BE2C (cell line): ENCODE measurements at regions not wholly inside any gene's neighbourhood (a gene's known extent, or its start where the extent isn't known, plus 50 kb on each side); places are given as distances from the start of the nearest gene placed in this dataset.

ENCODE experiments used
- DNase-seq: peaks from one replicate; pipeline ENCODE4 v3.0.0-alpha.2; 2020
- H3K27me3 ChIP-seq: fragments of 250-450 bp; sonication (Bioruptor Pico); 2 replicates; pipeline ENCODE4 v1.5.1; 2020; ENCODE audit warnings: mild to moderate bottlenecking
- H3K36me3 ChIP-seq: fragments of 250-450 bp; sonication (Bioruptor Pico); 2 replicates; pipeline ENCODE4 v1.5.1; 2020; ENCODE audit warnings: mild to moderate bottlenecking
- H3K4me1 ChIP-seq: fragments of 250-450 bp; sonication (Bioruptor Pico); 2 replicates; pipeline ENCODE4 v1.5.1; 2020
- H3K4me3 ChIP-seq: 2 replicates; pipeline ENCODE4 v1.5.1; 2011; ENCODE audit warnings: low read depth, low read length
- H3K9me3 ChIP-seq: fragments of 250-450 bp; sonication (Bioruptor Pico); 2 replicates; pipeline ENCODE4 v1.5.1; 2020
- CTCF ChIP-seq: IDR thresholded peaks from 2 replicates; pipeline ENCODE4 v1.5.1; 2012; ENCODE audit warnings: mild to moderate bottlenecking, low read depth, low read length

- H3K27me3 ChIP-seq, result peaks cover 18% of the 10 kb centered on the region
- H3K36me3 ChIP-seq, result no peaks in the 10 kb centered on the region
- H3K4me1 ChIP-seq, result no peaks in the 10 kb centered on the region
- no peak for TF ChIP-seq CTCF
- no peak overlapping the region for H3K4me3 ChIP-seq
- DNase-seq, result no peak
- H3K9me3 ChIP-seq, result no peaks in the 10 kb centered on the region
Observed at GRCh38 chr2:238568455-238569440, 142.0 kb downstream of the ASB1 start.

GRCh38 chr2:238569507-238570195 is 142.9 kb downstream of the ASB1 start:
- Histone ChIP-seq H3K27me3 (peaks cover 11% of the 10 kb centered on the region), H3K4me3 (no peak overlapping the region), H3K9me3 (no peaks in the 10 kb centered on the region), H3K36me3 (no peaks in the 10 kb centered on the region), H3K4me1 (no peaks in the 10 kb centered on the region)
- TF ChIP-seq CTCF, result no peak
- no peak for DNase-seq

GRCh38 chr2:238570391-238570790 is 143.7 kb downstream of the ASB1 start:
- peaks cover 15% of the 10 kb centered on the region for H3K27me3 ChIP-seq

GRCh38 chr2:238570926-238571325 is 144.2 kb downstream of the ASB1 start:
- H3K4me1 ChIP-seq, result no peaks in the 10 kb centered on the region
- H3K9me3 ChIP-seq, result no peaks in the 10 kb centered on the region
- no peak for TF ChIP-seq CTCF
- H3K36me3 ChIP-seq, result no peaks in the 10 kb centered on the region
- DNase-seq, result no peak
- H3K4me3 ChIP-seq, result no peak overlapping the region
- H3K27me3 ChIP-seq, result peaks cover 11% of the 10 kb centered on the region

More at GRCh38 chr2:238570391-238570790, 143.7 kb downstream of the ASB1 start:
- no peaks in the 10 kb centered on the region for H3K9me3 ChIP-seq
- no peak for DNase-seq
- H3K4me3 ChIP-seq, result no peak overlapping the region
- H3K4me1 ChIP-seq, result no peaks in the 10 kb centered on the region
- no peaks in the 10 kb centered on the region for H3K36me3 ChIP-seq
- TF ChIP-seq CTCF, result no peak

- H3K36me3 ChIP-seq, result no peaks in the 10 kb centered on the region
- no peak for TF ChIP-seq CTCF
- H3K9me3 ChIP-seq, result no peaks in the 10 kb centered on the region
- no peak for DNase-seq
- peaks cover 11% of the 10 kb centered on the region; the same call in 1 of the 2 replicates for H3K27me3 ChIP-seq
- no peaks in the 10 kb centered on the region for H3K4me1 ChIP-seq
- H3K4me3 ChIP-seq, result no peak overlapping the region
Observed at GRCh38 chr2:238571661-238572372, 145.1 kb downstream of the ASB1 start.
